A549 (cell line): ENCODE measurements at regions not wholly inside any gene's neighbourhood (a gene's known extent, or its start where the extent isn't known, plus 50 kb on each side); places are given as distances from the start of the nearest gene placed in this dataset.

Experiments used
- ATAC-seq, 2 experiments: fragments of 200-7000 bp in 1 of 2; fragments of >200 bp in 1 of 2; cut with Nextera tagmentation in 1 of 2; cut with Tn5 transposase in 1 of 2; 3 replicates each; pipeline versions ENCODE4 v1.8.0 to v1.9.1; 2018 to 2020; ENCODE audit warnings: mild to moderate bottlenecking in 1 of 2, moderate library complexity in 1 of 2
- CTCF ChIA-PET: fragments of 300-600 bp; sonication (Branson Sonifier 250); formaldehyde crosslinking; extraction: SDS; loops from one replicate; lab custom pipeline; 2021; ENCODE audit warnings: antibody characterized with exemption, inconsistent platforms; lab: Yijun Ruan, JAX
- POLR2A ChIA-PET: fragments of 350-600 bp; formaldehyde crosslinking; extraction: SDS; loops from one replicate; lab custom pipeline; 2021; ENCODE audit warnings: antibody characterized with exemption, inconsistent platforms; lab: Yijun Ruan, JAX
- DNase-seq, 2 experiments: peaks; one replicate each; pipeline versions ENCODE4 v3.0.0 to v3.0.0-alpha.2; 2011 to 2016; ENCODE audit warnings: low read depth in 1 of 2, low spot score in 1 of 2
- FAIRE-seq: peaks from 2 replicates; lab custom pipeline; 2011; peaks lifted over from hg19 to GRCh38; lab: Jason Lieb, UNC
- H3K27ac ChIP-seq, 2 experiments: fragments of >200 bp; sonication (Bioruptor Twin); formaldehyde crosslinking; 3 replicates each; pipeline ENCODE4 v1.5.1; 2016 to 2017
- H3K4me1 ChIP-seq: fragments of >200 bp; sonication (Bioruptor Twin); formaldehyde crosslinking; 3 replicates; pipeline ENCODE4 v1.6.1; 2016
- H3K4me2 ChIP-seq: fragments of >200 bp; sonication (Bioruptor Twin); formaldehyde crosslinking; 3 replicates; pipeline ENCODE4 v1.6.1; 2016
- H3K4me3 ChIP-seq: fragments of >200 bp; sonication (Bioruptor Twin); formaldehyde crosslinking; 3 replicates; pipeline ENCODE4 v1.5.1; 2016
- H3K9me3 ChIP-seq: fragments of >200 bp; sonication (Bioruptor Twin); formaldehyde crosslinking; 3 replicates; pipeline ENCODE4 v1.6.1; 2016
- CBX2 ChIP-seq: fragments of 200-600 bp; sonication (generic); IDR thresholded peaks from 2 replicates; pipeline ENCODE4 v1.6.1; 2016; ENCODE audit warnings: low read depth, mild to moderate bottlenecking, borderline replicate concordance
- E2F6 ChIP-seq: IDR thresholded peaks from 2 replicates; pipeline ENCODE4 v1.6.1; 2012; ENCODE audit warnings: low read depth, borderline replicate concordance
- EHF ChIP-seq: fragments of 250-450 bp; sonication (Bioruptor Pico); IDR thresholded peaks from 2 replicates; pipeline ENCODE4 v1.5.0; 2020; ENCODE audit warnings: mild to moderate bottlenecking
- ESRRA ChIP-seq: fragments of 150-350 bp; IDR thresholded peaks from 2 replicates; pipeline ENCODE4 v1.6.1; 2014; ENCODE audit warnings: mild to moderate bottlenecking, low read length, borderline replicate concordance
- FOSL2 ChIP-seq, 2 experiments: fragments of 450-650 bp in 1 of 2; fragments of >200 bp in 1 of 2; sonication (Bioruptor Twin) in 1 of 2; formaldehyde crosslinking; IDR thresholded peaks; 2 replicates each; pipeline versions ENCODE4 v1.5.0 to v1.6.1; 2016 to 2020; ENCODE audit warnings: mild to moderate bottlenecking in 1 of 2, moderate library complexity in 1 of 2
- HDAC2 ChIP-seq: fragments of 200-600 bp; sonication (generic); IDR thresholded peaks from 2 replicates; pipeline ENCODE4 v1.6.1; 2016
- HEYL ChIP-seq: fragments of 250-450 bp; sonication (Bioruptor Pico); IDR thresholded peaks from 2 replicates; pipeline ENCODE4 v1.8.0; 2021; ENCODE audit warnings: mild to moderate bottlenecking, moderate library complexity
- HOXA7 ChIP-seq: fragments of 250-450 bp; sonication (Bioruptor Pico); IDR thresholded peaks from 2 replicates; pipeline ENCODE4 v1.5.0; 2020; ENCODE audit warnings: mild to moderate bottlenecking, moderate library complexity
- HOXB13 ChIP-seq: fragments of 250-450 bp; sonication (Bioruptor Pico); IDR thresholded peaks from 2 replicates; pipeline ENCODE4 v1.5.0; 2020; ENCODE audit warnings: low read depth, mild to moderate bottlenecking, moderate library complexity
- HOXB5 ChIP-seq: fragments of 250-450 bp; sonication (Bioruptor Pico); IDR thresholded peaks from 2 replicates; pipeline ENCODE4 v1.5.0; 2020; ENCODE audit warnings: mild to moderate bottlenecking, moderate library complexity
- JUN ChIP-seq, 2 experiments: fragments of >200 bp; sonication (Bioruptor Twin); formaldehyde crosslinking; IDR thresholded peaks; 2 replicates in 1 of 2; 3 replicates in 1 of 2; pipeline ENCODE4 v1.6.1; 2016 to 2017
- KDM1A ChIP-seq: fragments of 200-600 bp; sonication (generic); IDR thresholded peaks from 2 replicates; pipeline ENCODE4 v1.6.1; 2016; ENCODE audit warnings: low read depth, mild to moderate bottlenecking
- KDM5A ChIP-seq: fragments of 200-600 bp; sonication (generic); IDR thresholded peaks from 2 replicates; pipeline ENCODE4 v1.6.1; 2016; ENCODE audit warnings: antibody characterized with exemption, mild to moderate bottlenecking
- MYC ChIP-seq: IDR thresholded peaks from 2 replicates; pipeline ENCODE4 v1.6.1; 2012; ENCODE audit warnings: mild to moderate bottlenecking, inconsistent platforms, low read length, improper control_type of control experiment, borderline replicate concordance
- POLR2A ChIP-seq: IDR thresholded peaks from 2 replicates; pipeline ENCODE4 v1.6.1; 2012; ENCODE audit warnings: mild to moderate bottlenecking, low read length
- TP53 ChIP-seq: fragments of 250-450 bp; sonication (Bioruptor Pico); IDR thresholded peaks from 2 replicates; pipeline ENCODE4 v1.5.0; 2021; ENCODE audit warnings: mild to moderate bottlenecking, moderate library complexity
- ZFP36 ChIP-seq: fragments of 450-650 bp; IDR thresholded peaks from 2 replicates; pipeline ENCODE4 v1.6.1; 2014; ENCODE audit warnings: borderline replicate concordance; ENCODE audit not compliant: partially characterized antibody
- ZSCAN20 ChIP-seq: fragments of 250-450 bp; sonication (Bioruptor Pico); IDR thresholded peaks from 2 replicates; pipeline ENCODE4 v1.8.0; 2022; ENCODE audit warnings: mild to moderate bottlenecking, moderate library complexity
- WGBS: methylation state at CpG from one replicate; pipeline ENCODE4 v1.1.6; 2017; ENCODE audit errors: missing lambda C conversion rate; 5-methylcytosine and 5-hydroxymethylcytosine counted together
- TF ChIP-seq, protein P1 (sequence below): IDR thresholded peaks from 2 replicates; pipeline ENCODE4 v1.6.1; 2012
- TF ChIP-seq, protein P2 (sequence below): fragments of 250-450 bp; sonication (Bioruptor Pico); IDR thresholded peaks from 2 replicates; pipeline ENCODE4 v1.5.0; 2020; ENCODE audit warnings: low read depth, mild to moderate bottlenecking, moderate library complexity
- TF ChIP-seq, protein P3 (sequence below): fragments of >200 bp; sonication (Bioruptor Twin); formaldehyde crosslinking; IDR thresholded peaks from 3 replicates; pipeline ENCODE4 v1.6.1; 2016
- TF ChIP-seq, protein P4 (sequence below): fragments of 250-450 bp; sonication (Bioruptor Pico); IDR thresholded peaks from 2 replicates; pipeline ENCODE4 v1.5.0; 2021; ENCODE audit warnings: mild to moderate bottlenecking, moderate library complexity, borderline replicate concordance
- TF ChIP-seq, protein P5 (sequence below): fragments of 150-350 bp; IDR thresholded peaks from 2 replicates; pipeline ENCODE4 v1.6.1; 2014; ENCODE audit warnings: low read depth, mild to moderate bottlenecking, low read length

DNA sequence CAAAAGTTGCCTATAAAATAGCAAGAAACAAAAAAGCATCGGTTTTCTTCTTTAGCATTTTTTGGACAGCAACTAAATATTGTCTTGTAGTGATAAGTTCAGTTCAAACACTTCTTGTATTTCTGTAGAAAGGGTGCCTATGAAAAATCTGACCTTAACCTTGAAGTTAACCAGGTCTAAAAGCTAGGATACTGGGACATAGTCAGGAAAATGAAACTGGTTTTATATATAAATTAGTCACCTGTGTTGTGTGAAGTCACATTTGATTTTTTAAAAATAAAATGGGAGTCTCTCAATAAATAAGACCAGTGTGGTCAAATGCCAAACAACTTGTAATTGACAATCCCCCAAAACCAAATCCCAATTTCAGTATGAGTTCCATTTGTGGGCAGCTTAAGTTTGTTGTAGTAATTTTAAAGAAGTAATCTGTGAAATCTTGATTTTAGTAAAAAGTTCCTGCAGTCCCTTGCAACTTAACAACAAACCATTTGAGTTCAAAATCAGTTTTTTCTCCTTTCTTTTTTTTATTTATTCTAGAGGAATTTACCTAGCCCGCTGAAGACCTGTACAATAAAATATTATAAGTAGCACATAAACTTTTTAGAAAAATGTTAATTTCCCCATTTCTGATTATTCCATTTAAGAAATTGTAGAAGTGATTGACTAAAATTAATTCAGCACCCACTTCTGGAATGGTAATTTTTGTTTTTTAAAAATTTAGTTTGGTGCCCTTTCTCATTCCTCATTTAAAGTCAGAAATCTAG is 84.5 kb upstream of the PPARA start:
- POLR2A ChIA-PET, result interaction anchor here (0.7 kb wide), 1 partner anchor 13 kb away, joined by 3 read pairs; no protein-coding TSS in a partner anchor
- Histone ChIP-seq H3K4me1 (peaks cover 20% of the 10 kb centered on the region), H3K4me2 (peak overlapping the region; percentile 96), H3K4me3 (peak overlapping the region; percentile 32), H3K9me3 (no peaks in the 10 kb centered on the region), H3K27ac (peak overlapping the region; percentile 99 to 100)
- DNase-seq, result no peak
- no peak for FAIRE-seq
- CTCF ChIA-PET, result interaction anchor here (1.2 kb wide), 1 partner anchor 60 kb away, joined by 4 read pairs; no protein-coding TSS in a partner anchor
- 11% methylated on average over 2 of the region's 2 CpGs for WGBS
- TF ChIP-seq, protein P1, sequence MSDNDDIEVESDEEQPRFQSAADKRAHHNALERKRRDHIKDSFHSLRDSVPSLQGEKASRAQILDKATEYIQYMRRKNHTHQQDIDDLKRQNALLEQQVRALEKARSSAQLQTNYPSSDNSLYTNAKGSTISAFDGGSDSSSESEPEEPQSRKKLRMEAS, result 0 out of 2 replicates have a peak, but pooled peaks have one; percentile 17
- TF ChIP-seq, protein P2, sequence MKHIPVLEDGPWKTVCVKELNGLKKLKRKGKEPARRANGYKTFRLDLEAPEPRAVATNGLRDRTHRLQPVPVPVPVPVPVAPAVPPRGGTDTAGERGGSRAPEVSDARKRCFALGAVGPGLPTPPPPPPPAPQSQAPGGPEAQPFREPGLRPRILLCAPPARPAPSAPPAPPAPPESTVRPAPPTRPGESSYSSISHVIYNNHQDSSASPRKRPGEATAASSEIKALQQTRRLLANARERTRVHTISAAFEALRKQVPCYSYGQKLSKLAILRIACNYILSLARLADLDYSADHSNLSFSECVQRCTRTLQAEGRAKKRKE (CRISPR knock-in tag), result no peak
- ATAC-seq, result no peak

DNA sequence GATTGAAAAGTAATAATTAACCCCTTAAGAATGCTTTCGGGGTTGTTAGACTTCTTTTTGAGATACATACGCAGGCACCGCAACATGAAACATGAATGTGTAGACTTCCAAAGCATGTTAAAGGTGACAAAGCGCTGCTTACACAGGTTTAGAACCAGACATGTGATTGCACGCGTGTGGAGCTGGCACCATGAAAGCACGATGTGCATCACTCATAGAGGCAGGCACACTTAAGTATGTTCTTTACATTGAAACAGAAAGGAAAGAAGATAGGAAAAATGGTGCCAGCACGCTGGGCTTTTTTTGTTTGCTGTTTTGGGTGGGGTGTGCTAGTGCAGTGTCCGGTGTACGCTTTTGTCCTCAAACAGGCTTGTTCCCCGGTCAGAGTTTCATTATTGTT is 83.6 kb upstream of the PPARA start:
- WGBS, result 2% methylated on average over 11 of the region's 11 CpGs

DNA sequence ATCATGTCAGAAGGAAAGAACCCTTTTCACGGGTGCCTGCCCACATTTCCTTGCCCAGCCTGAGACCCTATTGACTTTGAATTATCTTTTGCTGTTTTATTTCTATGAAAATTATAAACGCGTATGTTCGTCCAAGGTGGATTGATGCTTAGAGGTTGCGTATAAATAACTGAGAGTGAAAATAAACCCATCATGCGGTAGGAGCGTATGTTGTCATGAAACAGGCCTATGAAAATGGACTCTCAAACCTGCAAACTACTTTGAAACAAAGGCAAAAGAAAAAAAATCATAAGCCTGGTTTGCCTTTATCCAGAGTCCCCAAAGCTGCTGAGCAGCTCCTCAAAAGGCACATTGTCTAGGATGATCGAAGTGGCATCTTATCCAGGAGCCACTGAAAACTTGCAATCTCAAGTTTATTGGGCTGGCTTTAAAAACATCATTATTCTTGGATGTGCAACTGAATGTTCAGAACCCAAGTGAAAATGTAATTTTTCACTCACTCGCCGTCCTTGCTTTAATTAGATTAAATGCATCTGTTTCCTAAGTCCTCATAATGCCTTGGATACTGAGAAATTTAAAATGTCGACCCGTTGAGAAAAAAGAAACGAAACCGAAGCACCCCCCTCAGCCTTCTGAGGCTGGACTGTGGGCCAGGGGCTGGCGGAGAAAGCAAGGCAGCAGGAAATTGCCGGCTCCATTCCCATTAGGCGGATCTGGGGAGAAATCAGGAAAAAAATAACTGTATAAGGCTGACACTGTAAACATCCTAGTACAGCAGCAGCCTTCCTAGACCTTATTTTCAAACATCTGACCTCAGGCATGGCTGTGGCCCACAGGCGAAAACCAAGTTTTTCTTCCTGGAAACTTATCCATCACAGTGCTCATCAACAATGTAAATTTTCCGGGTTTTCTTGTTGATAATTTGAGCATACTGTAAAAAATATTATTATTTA is 82.9 kb upstream of the PPARA start:
- WGBS, result 1% methylated on average over 19 of the region's 19 CpGs
- ATAC-seq, result no peak
- H3K4me3 ChIP-seq, result peak overlapping the region; percentile 32
- no peak for TF ChIP-seq CBX2
- no peak for TF ChIP-seq KDM5A
- TF ChIP-seq, protein P3, sequence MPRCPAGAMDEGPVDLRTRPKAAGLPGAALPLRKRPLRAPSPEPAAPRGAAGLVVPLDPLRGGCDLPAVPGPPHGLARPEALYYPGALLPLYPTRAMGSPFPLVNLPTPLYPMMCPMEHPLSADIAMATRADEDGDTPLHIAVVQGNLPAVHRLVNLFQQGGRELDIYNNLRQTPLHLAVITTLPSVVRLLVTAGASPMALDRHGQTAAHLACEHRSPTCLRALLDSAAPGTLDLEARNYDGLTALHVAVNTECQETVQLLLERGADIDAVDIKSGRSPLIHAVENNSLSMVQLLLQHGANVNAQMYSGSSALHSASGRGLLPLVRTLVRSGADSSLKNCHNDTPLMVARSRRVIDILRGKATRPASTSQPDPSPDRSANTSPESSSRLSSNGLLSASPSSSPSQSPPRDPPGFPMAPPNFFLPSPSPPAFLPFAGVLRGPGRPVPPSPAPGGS, result no peak
- TF ChIP-seq TP53 (CRISPR knock-in tag), result no peak
- no peak for TF ChIP-seq POLR2A
- TF ChIP-seq EHF (CRISPR knock-in tag), result no peak
- no peak for TF ChIP-seq MYC
- no peak for TF ChIP-seq FOSL2 (IDR thresholded peaks at IDR 0.05)
- no peak for TF ChIP-seq FOSL2 (CRISPR knock-in tag; IDR thresholded peaks at IDR 0.05)
- no peak for TF ChIP-seq ZSCAN20 (CRISPR knock-in tag)
- no peak for TF ChIP-seq E2F6
- no peak for TF ChIP-seq HEYL (CRISPR knock-in tag)
- no peak for TF ChIP-seq ESRRA
- TF ChIP-seq KDM1A, result no peak
- TF ChIP-seq, protein P4, sequence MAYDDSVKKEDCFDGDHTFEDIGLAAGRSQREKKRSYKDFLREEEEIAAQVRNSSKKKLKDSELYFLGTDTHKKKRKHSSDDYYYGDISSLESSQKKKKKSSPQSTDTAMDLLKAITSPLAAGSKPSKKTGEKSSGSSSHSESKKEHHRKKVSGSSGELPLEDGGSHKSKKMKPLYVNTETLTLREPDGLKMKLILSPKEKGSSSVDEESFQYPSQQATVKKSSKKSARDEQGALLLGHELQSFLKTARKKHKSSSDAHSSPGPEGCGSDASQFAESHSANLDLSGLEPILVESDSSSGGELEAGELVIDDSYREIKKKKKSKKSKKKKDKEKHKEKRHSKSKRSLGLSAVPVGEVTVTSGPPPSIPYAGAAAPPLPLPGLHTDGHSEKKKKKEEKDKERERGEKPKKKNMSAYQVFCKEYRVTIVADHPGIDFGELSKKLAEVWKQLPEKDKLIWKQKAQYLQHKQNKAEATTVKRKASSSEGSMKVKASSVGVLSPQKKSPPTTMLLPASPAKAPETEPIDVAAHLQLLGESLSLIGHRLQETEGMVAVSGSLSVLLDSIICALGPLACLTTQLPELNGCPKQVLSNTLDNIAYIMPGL (CRISPR knock-in tag), result no peak
- TF ChIP-seq HDAC2, result no peak
- TF ChIP-seq, protein P5, sequence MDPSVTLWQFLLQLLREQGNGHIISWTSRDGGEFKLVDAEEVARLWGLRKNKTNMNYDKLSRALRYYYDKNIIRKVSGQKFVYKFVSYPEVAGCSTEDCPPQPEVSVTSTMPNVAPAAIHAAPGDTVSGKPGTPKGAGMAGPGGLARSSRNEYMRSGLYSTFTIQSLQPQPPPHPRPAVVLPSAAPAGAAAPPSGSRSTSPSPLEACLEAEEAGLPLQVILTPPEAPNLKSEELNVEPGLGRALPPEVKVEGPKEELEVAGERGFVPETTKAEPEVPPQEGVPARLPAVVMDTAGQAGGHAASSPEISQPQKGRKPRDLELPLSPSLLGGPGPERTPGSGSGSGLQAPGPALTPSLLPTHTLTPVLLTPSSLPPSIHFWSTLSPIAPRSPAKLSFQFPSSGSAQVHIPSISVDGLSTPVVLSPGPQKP, result no peak
- TF ChIP-seq ZFP36, result no peak
- TF ChIP-seq, all 56 proteins: peak for 0
- DNase-seq, result no peak
- Histone ChIP-seq H3K4me2 (peak overlapping the region; percentile 96), H3K27ac (peak overlapping the region; percentile 99 to 100), H3K9me3 (no peaks in the 10 kb centered on the region), H3K4me1 (peaks cover 20% of the 10 kb centered on the region)
- POLR2A ChIA-PET, result interaction anchor here (0.7 to 3.6 kb wide), 4 partner anchors 13 to 54 kb away, joined by 3 to 39 read pairs (median 12); no protein-coding TSS in a partner anchor
- no peak for FAIRE-seq
- CTCF ChIA-PET, result interaction anchor here (1.6 kb wide), 1 partner anchor 61 kb away, joined by 6 read pairs; no protein-coding TSS in a partner anchor

More for the DNA sequence above, 83.6 kb upstream of the PPARA start:
- DNase-seq, result no peak
- H3K4me1 ChIP-seq, result peaks cover 20% of the 10 kb centered on the region
- CTCF ChIA-PET, result interaction anchor here (1.2 kb wide), 1 partner anchor 60 kb away, joined by 4 read pairs; no protein-coding TSS in a partner anchor
- H3K27ac ChIP-seq, result peak overlapping the region; percentile 99 to 100
- peak overlapping the region; percentile 96 for H3K4me2 ChIP-seq
- TF ChIP-seq HOXB5 (CRISPR knock-in tag) (no peak), HOXA7 (CRISPR knock-in tag) (no peak), HOXB13 (CRISPR knock-in tag) (no peak), TP53 (CRISPR knock-in tag) (no peak), JUN (IDR thresholded peaks at IDR 0.05) (0 out of 5 replicates have a peak, but pooled peaks of 1 of the 2 experiments have one; percentile 13)
- TF ChIP-seq, protein P1, result 0 out of 2 replicates have a peak, but pooled peaks have one; percentile 18
- TF ChIP-seq, all 56 proteins: peak for 2
- H3K9me3 ChIP-seq, result no peaks in the 10 kb centered on the region
- FAIRE-seq (no peak), ATAC-seq (no peak)
- POLR2A ChIA-PET, result interaction anchor here (0.7 to 0.9 kb wide), 3 partner anchors 12 to 53 kb away, joined by 3 read pairs; no protein-coding TSS in a partner anchor
- H3K4me3 ChIP-seq, result peak overlapping the region; percentile 32
